Erythroblast (primary cell): ENCODE measurements at regions not wholly inside any gene's neighbourhood (a gene's known extent, or its start where the extent isn't known, plus 50 kb on each side); places are given as distances from the start of the nearest gene placed in this dataset.

Experiments used
- GATA1 ChIP-seq: IDR thresholded peaks from 2 replicates; pipeline ENCODE4 v1.6.1; 2011; ENCODE audit warnings: low read depth, mild to moderate bottlenecking, control low read depth, low read length, moderate library complexity
- POLR2A ChIP-seq: IDR thresholded peaks from 2 replicates; pipeline ENCODE4 v1.6.1; 2011; ENCODE audit warnings: mild to moderate bottlenecking, low read length

DNA sequence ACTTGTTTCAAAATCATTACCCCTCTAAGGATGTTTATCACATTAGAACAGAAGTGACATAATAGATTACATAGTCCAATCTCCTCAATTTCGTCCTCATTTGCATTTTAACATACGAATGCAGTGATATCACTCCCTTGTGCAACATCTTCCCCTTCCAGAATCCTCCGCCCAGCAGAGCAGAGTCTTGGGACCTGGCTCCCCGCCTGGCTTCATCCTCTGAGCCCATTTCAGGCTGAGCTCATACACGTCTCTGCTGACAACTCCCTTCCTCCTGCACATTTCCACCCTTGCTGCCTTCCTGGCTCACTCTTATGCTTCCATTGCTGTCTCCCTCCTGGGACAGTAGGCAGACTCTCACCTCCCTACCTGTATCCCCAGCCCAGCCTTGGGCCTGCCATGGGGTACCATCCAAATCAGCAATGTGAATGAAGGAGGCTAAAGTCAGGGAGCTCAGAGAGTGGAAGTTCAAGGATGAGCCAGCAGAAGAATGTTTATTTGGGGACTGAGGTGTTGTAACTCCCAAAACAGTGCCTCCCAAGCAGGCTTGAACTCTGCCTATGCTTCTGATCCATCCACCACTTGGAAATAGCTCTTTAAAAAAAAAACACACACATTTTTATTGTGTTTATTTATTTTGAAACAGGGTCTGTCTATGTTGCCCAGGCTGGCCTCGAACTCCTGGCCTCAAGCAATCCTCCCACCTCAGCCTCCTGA lies 165.2 kb downstream of the TMEM200C start:
- TF ChIP-seq POLR2A (no peak), GATA1 (no peak)
